Hepatocyte (in vitro differentiated cells): ENCODE measurements at regions not wholly inside any gene's neighbourhood (a gene's known extent, or its start where the extent isn't known, plus 50 kb on each side); places are given as distances from the start of the nearest gene placed in this dataset.

ENCODE experiments used
- EZH2 ChIP-seq: fragments of 200-600 bp; sonication (generic); IDR thresholded peaks from 2 replicates; pipeline ENCODE4 v1.6.1; 2016; ENCODE audit warnings: antibody characterized with exemption, mild to moderate bottlenecking, borderline replicate concordance
- EZH2phosphoT487 ChIP-seq: fragments of 200-600 bp; sonication (generic); IDR thresholded peaks from one replicate; pipeline ENCODE4 v1.6.1; 2018; ENCODE audit warnings: antibody characterized with exemption, mild to moderate bottlenecking, low read depth, moderate library complexity; ENCODE audit not compliant: unreplicated experiment, severe bottlenecking
- TF ChIP-seq, protein P1 (sequence below): fragments of 200-600 bp; sonication (generic); IDR thresholded peaks from 2 replicates; pipeline ENCODE4 v1.5.1; 2016; ENCODE audit warnings: antibody characterized with exemption, mild to moderate bottlenecking; ENCODE audit not compliant: poor library complexity

DNA sequence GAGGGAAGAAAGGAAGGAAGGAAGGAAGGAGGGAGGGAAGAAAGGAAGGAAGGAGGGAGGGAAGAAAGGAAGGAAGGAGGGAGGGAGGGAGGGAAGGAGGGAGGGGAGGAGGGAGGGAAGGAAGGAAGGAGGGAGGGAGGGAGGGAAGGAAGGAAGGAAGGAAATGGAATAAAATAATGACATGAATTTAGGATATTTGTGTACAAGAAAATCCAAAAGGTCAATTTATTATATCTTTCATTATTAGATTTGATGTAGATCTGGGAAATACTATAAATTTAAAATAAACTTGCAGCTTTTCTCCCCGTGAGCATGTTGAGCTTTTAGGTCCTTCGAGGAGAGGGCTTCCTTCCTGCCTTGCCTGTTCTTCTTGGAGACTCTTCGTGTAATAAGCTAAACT lies 398.6 kb upstream of the NRP1 start:
- TF ChIP-seq, protein P1, sequence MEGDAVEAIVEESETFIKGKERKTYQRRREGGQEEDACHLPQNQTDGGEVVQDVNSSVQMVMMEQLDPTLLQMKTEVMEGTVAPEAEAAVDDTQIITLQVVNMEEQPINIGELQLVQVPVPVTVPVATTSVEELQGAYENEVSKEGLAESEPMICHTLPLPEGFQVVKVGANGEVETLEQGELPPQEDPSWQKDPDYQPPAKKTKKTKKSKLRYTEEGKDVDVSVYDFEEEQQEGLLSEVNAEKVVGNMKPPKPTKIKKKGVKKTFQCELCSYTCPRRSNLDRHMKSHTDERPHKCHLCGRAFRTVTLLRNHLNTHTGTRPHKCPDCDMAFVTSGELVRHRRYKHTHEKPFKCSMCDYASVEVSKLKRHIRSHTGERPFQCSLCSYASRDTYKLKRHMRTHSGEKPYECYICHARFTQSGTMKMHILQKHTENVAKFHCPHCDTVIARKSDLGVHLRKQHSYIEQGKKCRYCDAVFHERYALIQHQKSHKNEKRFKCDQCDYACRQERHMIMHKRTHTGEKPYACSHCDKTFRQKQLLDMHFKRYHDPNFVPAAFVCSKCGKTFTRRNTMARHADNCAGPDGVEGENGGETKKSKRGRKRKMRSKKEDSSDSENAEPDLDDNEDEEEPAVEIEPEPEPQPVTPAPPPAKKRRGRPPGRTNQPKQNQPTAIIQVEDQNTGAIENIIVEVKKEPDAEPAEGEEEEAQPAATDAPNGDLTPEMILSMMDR, result no peak
- TF ChIP-seq EZH2phosphoT487, result no peak
- no peak for TF ChIP-seq EZH2
